Lung (tissue), 11 donors: ENCODE measurements at regions not wholly inside any gene's neighbourhood (a gene's known extent, or its start where the extent isn't known, plus 50 kb on each side); places are given as distances from the start of the nearest gene placed in this dataset.

Source experiments
- ATAC-seq: fragments of 200-7000 bp; cut with Tn5 transposase; one replicate; pipeline ENCODE4 v1.9.1; 2020; ENCODE audit warnings: moderate number of reproducible peaks; ENCODE audit not compliant: insufficient read depth, low FRiP score
- DNase-seq, 3 donors: peaks; one replicate each; pipeline ENCODE4 v3.0.0-alpha.2; 2013 to 2017
- H3K27ac ChIP-seq, 2 donors: one replicate each; pipeline ENCODE4 v1.5.1; 2013; ENCODE audit warnings: mild to moderate bottlenecking in 2 of 2, moderate library complexity in 2 of 2, control low read depth in 1 of 2, inconsistent platforms in 1 of 2, low read depth in 1 of 2, low read length in 1 of 2
- H3K27me3 ChIP-seq, 3 donors: one replicate each; pipeline ENCODE4 v1.5.1; 2013; ENCODE audit warnings: low read length in 2 of 3; ENCODE audit not compliant: control insufficient read depth in 3 of 3, insufficient read depth in 3 of 3
- H3K36me3 ChIP-seq, 4 donors: one replicate each; pipeline ENCODE4 v1.5.1; 2013; ENCODE audit warnings: low read length in 4 of 4, mild to moderate bottlenecking in 1 of 4, moderate library complexity in 1 of 4; ENCODE audit not compliant: control insufficient read depth in 4 of 4, insufficient read depth in 4 of 4
- H3K4me1 ChIP-seq, 5 donors: one replicate each; pipeline ENCODE4 v1.5.1; 2013; ENCODE audit warnings: low read length in 5 of 5, mild to moderate bottlenecking in 2 of 5, moderate library complexity in 1 of 5; ENCODE audit not compliant: control insufficient read depth in 5 of 5, insufficient read depth in 5 of 5
- H3K4me3 ChIP-seq: one replicate; pipeline ENCODE4 v1.5.1; 2013; ENCODE audit warnings: mild to moderate bottlenecking, control low read depth, moderate library complexity
- H3K9ac ChIP-seq, 2 donors: one replicate each; pipeline ENCODE4 v1.5.1; 2013; ENCODE audit warnings: low read length in 2 of 2, control low read depth in 1 of 2; ENCODE audit not compliant: insufficient read depth in 1 of 2
- H3K9me3 ChIP-seq, 4 donors: one replicate each; pipeline ENCODE4 v1.5.1; 2013; ENCODE audit warnings: low read length in 3 of 4, mild to moderate bottlenecking in 1 of 4, moderate library complexity in 1 of 4; ENCODE audit not compliant: control insufficient read depth in 4 of 4, insufficient read depth in 3 of 4
- CTCF ChIP-seq: IDR thresholded peaks from 2 replicates; pipeline ENCODE4 v1.5.1; 2012; ENCODE audit warnings: mild to moderate bottlenecking; ENCODE audit errors: control extremely low read depth, extremely low read depth
- WGBS, 2 donors: extraction: QIAGEN DNeasy Blood & Tissue Kit; methylation state at CpG; one replicate each; pipeline ENCODE4 v1.1.7; 2013; 5-methylcytosine and 5-hydroxymethylcytosine counted together
- donor health status: control.
- donor health status: control.
- donor health status: Bipolar disorder and iron deficiency.
- donor health status: healthy.
- donor health status: DM: yes; HTN: yes; CAD: no.

- H3K27me3 ChIP-seq = no peaks in the 10 kb centered on the region
- no peaks in the 10 kb centered on the region for H3K36me3 ChIP-seq
- peaks cover 0 to 1% (median 0%) of the 10 kb centered on the region in 4 donors for H3K9me3 ChIP-seq
- no peak overlapping the region for H3K27ac ChIP-seq
- ATAC-seq = no peak
- H3K4me1 ChIP-seq = no peaks in the 10 kb centered on the region
- no peak overlapping the region for H3K4me3 ChIP-seq
- no peak overlapping the region for H3K9ac ChIP-seq
- TF ChIP-seq CTCF = no peak
- WGBS, 2 donors = 85 to 86% methylated on average over 25 of the region's 25 CpGs
- DNase-seq = no peak
These were observed 784.2 kb downstream of the SLC6A15 start for GRCh38 chr12:84128117-84128991.

- TF ChIP-seq CTCF = no peak
- no peak overlapping the region for H3K9ac ChIP-seq
- DNase-seq (no peak), ATAC-seq (no peak)
- no peaks in the 10 kb centered on the region for H3K9me3 ChIP-seq
- H3K4me3 ChIP-seq = no peak overlapping the region
- H3K27ac ChIP-seq = no peak overlapping the region
- 87 to 95% methylated on average over 1 of the region's 1 CpG for WGBS, 2 donors
- H3K27me3 ChIP-seq = no peaks in the 10 kb centered on the region
- H3K36me3 ChIP-seq = no peaks in the 10 kb centered on the region
- H3K4me1 ChIP-seq = no peaks in the 10 kb centered on the region
These were observed 788.4 kb downstream of the SLC6A15 start for GRCh38 chr12:84124211-84124610.

GRCh38 chr12:84117190-84117589 lies 795.4 kb downstream of the SLC6A15 start:
- 81 to 92% methylated on average over 3 of the region's 3 CpGs for WGBS, 2 donors
- Histone ChIP-seq H3K27me3 (no peaks in the 10 kb centered on the region), H3K4me1 (no peaks in the 10 kb centered on the region), H3K27ac (no peak overlapping the region), H3K9ac (no peak overlapping the region), H3K4me3 (no peak overlapping the region), H3K36me3 (no peaks in the 10 kb centered on the region), H3K9me3 (peaks cover 0 to 2% (median 0%) of the 10 kb centered on the region in 4 donors)
- ATAC-seq (no peak), DNase-seq (no peak)
- no peak for TF ChIP-seq CTCF
